RWPE2 (cell line): ENCODE measurements at regions not wholly inside any gene's neighbourhood (a gene's known extent, or its start where the extent isn't known, plus 50 kb on each side); places are given as distances from the start of the nearest gene placed in this dataset.
A peak's percentile ranks its signal among the peaks of the same experiment; 100 is the strongest.

ENCODE experiments used
- ATAC-seq: fragments of 200-7000 bp; cut with Tn5 transposase; 3 replicates; pipeline ENCODE4 v1.9.1; 2021; ENCODE audit warnings: low read depth
- DNase-seq: peaks from one replicate; pipeline ENCODE4 v3.0.0-alpha.2; 2020; ENCODE audit warnings: low spot score
- H3K27ac ChIP-seq: fragments of 450-650 bp; 2 replicates; pipeline ENCODE4 v1.5.1; 2017; ENCODE audit warnings: mild to moderate bottlenecking; ENCODE audit not compliant: poor library complexity, severe bottlenecking
- H3K27me3 ChIP-seq: fragments of 250-450 bp; sonication (Bioruptor Pico); 2 replicates; pipeline ENCODE4 v1.5.1; 2021; ENCODE audit warnings: mild to moderate bottlenecking, moderate library complexity; ENCODE audit not compliant: insufficient read depth, poor library complexity, severe bottlenecking
- H3K36me3 ChIP-seq: fragments of 250-450 bp; sonication (Bioruptor Pico); 2 replicates; pipeline ENCODE4 v1.5.1; 2020; ENCODE audit warnings: low read depth, mild to moderate bottlenecking, moderate library complexity
- H3K4me1 ChIP-seq: fragments of 250-450 bp; sonication (Bioruptor Pico); 2 replicates; pipeline ENCODE4 v1.5.1; 2021; ENCODE audit warnings: mild to moderate bottlenecking, moderate library complexity; ENCODE audit not compliant: insufficient read depth, poor library complexity, severe bottlenecking
- H3K4me3 ChIP-seq: fragments of 250-450 bp; sonication (Bioruptor Pico); 2 replicates; pipeline ENCODE4 v1.5.1; 2021; ENCODE audit warnings: mild to moderate bottlenecking, moderate library complexity; ENCODE audit not compliant: severe bottlenecking
- H3K9me3 ChIP-seq: fragments of 250-450 bp; sonication (Bioruptor Pico); 2 replicates; pipeline ENCODE4 v1.5.1; 2021; ENCODE audit warnings: mild to moderate bottlenecking, moderate library complexity; ENCODE audit not compliant: severe bottlenecking
- TF ChIP-seq, protein P1 (sequence below): fragments of 450-650 bp; IDR thresholded peaks from one replicate; pipeline ENCODE4 v1.5.1; 2017; ENCODE audit warnings: mild to moderate bottlenecking, moderate library complexity; ENCODE audit not compliant: poor library complexity, severe bottlenecking

DNA sequence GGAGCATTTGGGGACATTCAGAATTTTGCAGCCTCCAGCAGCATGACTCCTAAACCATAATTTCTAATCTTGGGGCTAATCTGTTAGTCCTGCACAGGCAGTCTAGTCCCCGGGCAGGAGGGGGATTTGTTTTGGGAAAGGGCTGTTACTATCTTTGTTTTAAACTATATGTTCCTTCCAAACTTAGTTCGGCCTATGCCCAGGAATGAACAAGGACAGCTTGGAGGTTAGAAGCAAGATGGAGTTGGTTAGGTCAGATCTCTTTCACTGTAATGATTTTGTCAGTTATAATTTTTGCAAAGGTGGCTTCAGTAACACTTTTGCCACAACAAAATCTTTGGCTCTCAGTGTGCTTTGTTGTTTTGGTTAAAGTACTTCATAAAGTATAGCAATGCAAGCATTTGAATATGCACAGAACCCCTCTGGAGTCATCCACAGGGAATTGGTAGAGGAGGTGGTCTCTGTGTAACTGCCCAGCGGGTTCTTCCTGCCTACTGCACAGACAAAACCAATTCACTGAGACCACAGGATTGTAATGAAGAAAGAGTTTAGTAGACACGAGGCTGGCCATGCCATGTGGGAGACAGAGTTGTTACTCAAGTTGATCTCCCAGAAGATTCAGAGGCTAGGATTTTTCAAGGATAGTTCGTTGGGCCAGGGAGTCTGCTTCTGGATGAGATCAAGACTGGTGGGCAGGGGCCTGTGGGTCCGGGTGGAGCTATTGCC lies 224.1 kb upstream of the MYLIP start:
- no peak for ATAC-seq
- Histone ChIP-seq H3K9me3 (no peaks in the 10 kb centered on the region), H3K4me3 (no peak overlapping the region), H3K27me3 (no peaks in the 10 kb centered on the region), H3K27ac (no peak overlapping the region), H3K36me3 (no peaks in the 10 kb centered on the region), H3K4me1 (peaks cover 13% of the 10 kb centered on the region)
- DNase-seq = no peak
- TF ChIP-seq, protein P1, sequence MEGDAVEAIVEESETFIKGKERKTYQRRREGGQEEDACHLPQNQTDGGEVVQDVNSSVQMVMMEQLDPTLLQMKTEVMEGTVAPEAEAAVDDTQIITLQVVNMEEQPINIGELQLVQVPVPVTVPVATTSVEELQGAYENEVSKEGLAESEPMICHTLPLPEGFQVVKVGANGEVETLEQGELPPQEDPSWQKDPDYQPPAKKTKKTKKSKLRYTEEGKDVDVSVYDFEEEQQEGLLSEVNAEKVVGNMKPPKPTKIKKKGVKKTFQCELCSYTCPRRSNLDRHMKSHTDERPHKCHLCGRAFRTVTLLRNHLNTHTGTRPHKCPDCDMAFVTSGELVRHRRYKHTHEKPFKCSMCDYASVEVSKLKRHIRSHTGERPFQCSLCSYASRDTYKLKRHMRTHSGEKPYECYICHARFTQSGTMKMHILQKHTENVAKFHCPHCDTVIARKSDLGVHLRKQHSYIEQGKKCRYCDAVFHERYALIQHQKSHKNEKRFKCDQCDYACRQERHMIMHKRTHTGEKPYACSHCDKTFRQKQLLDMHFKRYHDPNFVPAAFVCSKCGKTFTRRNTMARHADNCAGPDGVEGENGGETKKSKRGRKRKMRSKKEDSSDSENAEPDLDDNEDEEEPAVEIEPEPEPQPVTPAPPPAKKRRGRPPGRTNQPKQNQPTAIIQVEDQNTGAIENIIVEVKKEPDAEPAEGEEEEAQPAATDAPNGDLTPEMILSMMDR = no peak

DNA sequence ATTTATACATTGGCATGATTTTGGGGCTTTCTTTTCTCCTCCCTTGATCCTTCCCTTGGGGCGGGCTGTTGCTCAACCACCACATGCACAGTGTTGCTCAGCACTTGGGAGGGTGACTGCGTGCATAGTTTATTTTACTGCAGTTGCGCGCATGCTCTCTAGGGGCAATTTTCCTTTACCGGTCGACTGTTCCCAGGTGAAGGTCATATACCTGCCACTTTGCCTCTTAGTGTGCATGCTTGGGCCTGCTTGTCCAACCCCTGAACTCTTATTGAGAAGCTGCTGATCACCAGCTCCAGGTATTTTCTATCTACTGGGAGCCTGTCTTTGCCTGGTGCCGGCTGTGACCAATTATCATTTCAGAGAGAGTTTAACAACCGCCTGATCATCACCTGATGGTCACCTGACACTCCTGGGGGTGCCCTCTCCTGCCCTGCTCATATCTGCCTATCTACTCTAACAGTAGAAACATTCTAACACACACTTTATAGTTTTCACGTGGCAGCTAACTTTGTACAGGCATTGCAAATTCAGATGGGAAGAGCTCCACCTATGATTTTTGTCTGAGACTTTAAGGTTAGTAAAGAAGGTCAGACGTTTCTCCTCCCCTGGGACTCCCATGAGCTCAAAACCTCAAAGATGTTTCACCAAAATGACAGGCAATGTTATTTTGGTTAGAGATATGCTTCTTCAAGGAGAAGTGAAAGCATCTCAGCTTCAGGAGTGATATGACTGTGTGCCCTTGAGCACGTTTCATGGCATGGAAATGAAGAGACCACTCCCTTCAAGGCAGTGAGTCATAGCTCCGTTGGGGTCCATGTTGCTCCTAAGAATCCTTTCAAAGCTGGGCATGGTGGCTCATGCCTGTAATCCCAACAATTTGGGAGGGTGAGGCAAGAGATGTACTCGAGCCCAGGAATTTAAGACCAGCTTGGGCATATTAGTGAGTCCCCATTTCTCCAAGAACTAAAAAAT lies 227.5 kb upstream of the MYLIP start:
- TF ChIP-seq, protein P1 = no peak
- no peak for DNase-seq

DNA sequence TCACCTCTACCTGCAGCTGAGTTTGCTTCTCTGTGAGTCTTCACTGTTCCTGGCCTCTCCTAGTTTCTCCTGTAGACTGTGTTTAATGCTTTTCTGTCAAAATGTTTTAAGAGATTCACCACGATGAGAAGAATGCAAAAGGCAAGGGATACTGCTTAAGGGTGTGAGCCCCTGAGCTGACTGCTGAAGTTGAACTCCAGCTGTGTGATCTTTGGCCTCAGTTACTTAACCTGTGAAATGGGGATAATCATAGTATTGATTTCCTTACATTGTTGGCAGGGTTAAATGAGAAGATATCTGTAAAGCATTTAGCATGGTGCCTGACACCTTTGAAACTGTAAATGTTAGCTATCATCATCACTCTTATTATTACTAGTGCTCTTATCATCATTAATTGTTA lies 230.2 kb upstream of the MYLIP start:
- H3K27ac ChIP-seq = no peak overlapping the region
- no peak overlapping the region for H3K4me3 ChIP-seq
- DNase-seq (no peak), ATAC-seq (no peak)
- no peaks in the 10 kb centered on the region for H3K27me3 ChIP-seq
- peaks cover under 1% of the 10 kb centered on the region for H3K9me3 ChIP-seq
- TF ChIP-seq, protein P1 = no peak
- peaks cover 5% of the 10 kb centered on the region for H3K4me1 ChIP-seq
- H3K36me3 ChIP-seq = no peaks in the 10 kb centered on the region

More for the DNA sequence above, 227.5 kb upstream of the MYLIP start:
- no peak overlapping the region for H3K4me3 ChIP-seq
- no peak overlapping the region for H3K27ac ChIP-seq
- peak; percentile 67; the same call in 2 of the 3 replicates for ATAC-seq
- no peaks in the 10 kb centered on the region for H3K36me3 ChIP-seq
- H3K27me3 ChIP-seq = no peaks in the 10 kb centered on the region
- peaks cover 5% of the 10 kb centered on the region for H3K4me1 ChIP-seq
- H3K9me3 ChIP-seq = no peaks in the 10 kb centered on the region

GRCh38 chr6:15897063-15897876 lies 231.6 kb upstream of the MYLIP start:
- H3K4me1 ChIP-seq = peaks cover 5% of the 10 kb centered on the region
- no peak overlapping the region for H3K4me3 ChIP-seq
- peaks cover 5% of the 10 kb centered on the region for H3K9me3 ChIP-seq
- TF ChIP-seq, protein P1 = no peak
- ATAC-seq = no peak
- H3K27ac ChIP-seq = no peak overlapping the region
- no peaks in the 10 kb centered on the region for H3K36me3 ChIP-seq
- no peaks in the 10 kb centered on the region for H3K27me3 ChIP-seq
- DNase-seq = no peak
